K562 (cell line): ENCODE measurements at regions not wholly inside any gene's neighbourhood (a gene's known extent, or its start where the extent isn't known, plus 50 kb on each side); places are given as distances from the start of the nearest gene placed in this dataset.

ENCODE experiments used
- EHMT2 ChIP-seq: fragments of 450-650 bp; IDR thresholded peaks from 2 replicates; pipeline ENCODE4 v1.6.1; 2018; ENCODE audit warnings: antibody characterized with exemption
- HDAC6 ChIP-seq: IDR thresholded peaks from 2 replicates; pipeline ENCODE4 v1.6.1; 2012; ENCODE audit warnings: low read depth, mild to moderate bottlenecking, control low read depth, inconsistent platforms, low read length, moderate library complexity
- HNRNPL ChIP-seq: fragments of 200-400 bp; formaldehyde crosslinking; IDR thresholded peaks from 2 replicates; pipeline ENCODE4 v1.6.1; 2017; ENCODE audit warnings: low read depth, mild to moderate bottlenecking, low read length
- MEIS2 ChIP-seq: fragments of 450-650 bp; IDR thresholded peaks from 2 replicates; pipeline ENCODE4 v1.6.1; 2014; ENCODE audit warnings: mild to moderate bottlenecking; ENCODE audit not compliant: partially characterized antibody
- NCOR1 ChIP-seq: fragments of 450-650 bp; IDR thresholded peaks from 2 replicates; pipeline ENCODE4 v1.6.1; 2016; ENCODE audit warnings: mild to moderate bottlenecking, moderate library complexity
- PRPF4 ChIP-seq: fragments of 200-400 bp; formaldehyde crosslinking; IDR thresholded peaks from one replicate; pipeline ENCODE4 v1.6.1; 2017; ENCODE audit warnings: low read length, low read depth, mild to moderate bottlenecking; ENCODE audit not compliant: insufficient read depth, poor library complexity, severe bottlenecking
- RBM17 ChIP-seq: fragments of 200-400 bp; formaldehyde crosslinking; IDR thresholded peaks from 2 replicates; pipeline ENCODE4 v1.6.1; 2017; ENCODE audit warnings: low read depth, mild to moderate bottlenecking, low read length, borderline replicate concordance
- SMAD2 ChIP-seq: fragments of 150-350 bp; IDR thresholded peaks from 2 replicates; pipeline ENCODE4 v1.6.1; 2014; ENCODE audit warnings: low read depth, mild to moderate bottlenecking, low read length
- TAF15 ChIP-seq: fragments of 200-400 bp; formaldehyde crosslinking; IDR thresholded peaks from 2 replicates; pipeline ENCODE4 v1.6.1; 2017; ENCODE audit warnings: mild to moderate bottlenecking, low read depth, low read length, moderate library complexity
- TEAD2 ChIP-seq: fragments of 450-650 bp; IDR thresholded peaks from 2 replicates; pipeline ENCODE4 v1.6.1; 2016; ENCODE audit warnings: missing genetic modification characterization, control low read depth, missing compliant biosample characterization
- TSC22D4 ChIP-seq: fragments of 450-650 bp; IDR thresholded peaks from 2 replicates; pipeline ENCODE4 v1.6.1; 2016; ENCODE audit warnings: missing genetic modification characterization, missing biosample characterization, control low read depth
- ZNF384 ChIP-seq: IDR thresholded peaks from 2 replicates; pipeline ENCODE4 v1.6.1; 2012; ENCODE audit warnings: low read depth, low read length, improper control_type of control experiment
- TF ChIP-seq, protein P1 (sequence below): fragments of 450-650 bp; formaldehyde crosslinking; IDR thresholded peaks from 2 replicates; pipeline ENCODE4 v1.4.0; 2020; ENCODE audit warnings: mild to moderate bottlenecking, moderate library complexity
- TF ChIP-seq, protein P2 (sequence below): fragments of 450-650 bp; IDR thresholded peaks from one replicate; pipeline ENCODE4 v1.6.1; 2018; ENCODE audit warnings: mild to moderate bottlenecking, moderate library complexity; ENCODE audit not compliant: partially characterized antibody
- TF ChIP-seq, protein P3 (sequence below): fragments of 200-800 bp; sonication (Bioruptor generic); IDR thresholded peaks from 2 replicates; pipeline ENCODE4 v1.6.1; 2016; ENCODE audit warnings: missing genetic modification characterization, missing compliant biosample characterization
- TF ChIP-seq, protein P4 (sequence below): fragments of 250-450 bp; sonication (Bioruptor Pico); IDR thresholded peaks from 2 replicates; pipeline ENCODE4 v1.4.0; 2020; ENCODE audit warnings: mild to moderate bottlenecking, moderate library complexity
- TF ChIP-seq, protein P5 (sequence below): fragments of 450-650 bp; conservative IDR thresholded peaks from 2 replicates; pipeline ENCODE4 v1.6.1; 2016; ENCODE audit warnings: missing genetic modification characterization, low read depth, mild to moderate bottlenecking, control low read depth, missing compliant biosample characterization
- TF ChIP-seq, protein P6 (sequence below): fragments of 250-450 bp; sonication (Bioruptor Pico); IDR thresholded peaks from 2 replicates; pipeline ENCODE4 v1.9.0; 2021; ENCODE audit warnings: mild to moderate bottlenecking

DNA sequence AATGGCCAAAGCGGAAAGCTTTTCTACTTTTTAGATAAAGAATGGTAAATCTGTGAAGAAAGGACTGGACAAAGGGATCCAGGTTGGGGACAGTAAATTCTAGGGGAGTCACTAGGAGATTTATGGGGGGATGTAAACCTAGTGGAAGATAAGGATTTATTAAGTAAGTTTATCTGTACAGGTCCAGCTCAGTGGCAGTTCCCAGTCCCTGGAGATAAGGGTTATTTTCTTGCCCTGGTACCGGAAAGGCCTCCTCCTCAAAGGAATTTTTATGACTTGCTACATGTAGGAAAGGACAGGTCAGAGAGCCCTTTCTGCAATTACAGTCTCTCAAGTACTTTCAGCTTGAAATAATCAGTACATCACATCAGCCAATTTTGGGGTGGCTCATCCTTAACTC is 72.6 kb upstream of the BICD1 start (continued):
- TF ChIP-seq MEIS2 (peak; percentile 76), RBM17 (no peak), TSC22D4 (tag) (no peak), HNRNPL (no peak), EHMT2 (no peak), TEAD2 (tag) (no peak), SMAD2 (no peak), TAF15 (no peak), PRPF4 (no peak), NCOR1 (peak; percentile 55), HDAC6 (no peak), ZNF384 (no peak)
- TF ChIP-seq, protein P1, sequence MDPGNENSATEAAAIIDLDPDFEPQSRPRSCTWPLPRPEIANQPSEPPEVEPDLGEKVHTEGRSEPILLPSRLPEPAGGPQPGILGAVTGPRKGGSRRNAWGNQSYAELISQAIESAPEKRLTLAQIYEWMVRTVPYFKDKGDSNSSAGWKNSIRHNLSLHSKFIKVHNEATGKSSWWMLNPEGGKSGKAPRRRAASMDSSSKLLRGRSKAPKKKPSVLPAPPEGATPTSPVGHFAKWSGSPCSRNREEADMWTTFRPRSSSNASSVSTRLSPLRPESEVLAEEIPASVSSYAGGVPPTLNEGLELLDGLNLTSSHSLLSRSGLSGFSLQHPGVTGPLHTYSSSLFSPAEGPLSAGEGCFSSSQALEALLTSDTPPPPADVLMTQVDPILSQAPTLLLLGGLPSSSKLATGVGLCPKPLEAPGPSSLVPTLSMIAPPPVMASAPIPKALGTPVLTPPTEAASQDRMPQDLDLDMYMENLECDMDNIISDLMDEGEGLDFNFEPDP = no peak
- TF ChIP-seq, protein P2, sequence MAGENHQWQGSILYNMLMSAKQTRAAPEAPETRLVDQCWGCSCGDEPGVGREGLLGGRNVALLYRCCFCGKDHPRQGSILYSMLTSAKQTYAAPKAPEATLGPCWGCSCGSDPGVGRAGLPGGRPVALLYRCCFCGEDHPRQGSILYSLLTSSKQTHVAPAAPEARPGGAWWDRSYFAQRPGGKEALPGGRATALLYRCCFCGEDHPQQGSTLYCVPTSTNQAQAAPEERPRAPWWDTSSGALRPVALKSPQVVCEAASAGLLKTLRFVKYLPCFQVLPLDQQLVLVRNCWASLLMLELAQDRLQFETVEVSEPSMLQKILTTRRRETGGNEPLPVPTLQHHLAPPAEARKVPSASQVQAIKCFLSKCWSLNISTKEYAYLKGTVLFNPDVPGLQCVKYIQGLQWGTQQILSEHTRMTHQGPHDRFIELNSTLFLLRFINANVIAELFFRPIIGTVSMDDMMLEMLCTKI = no peak
- TF ChIP-seq, protein P3, sequence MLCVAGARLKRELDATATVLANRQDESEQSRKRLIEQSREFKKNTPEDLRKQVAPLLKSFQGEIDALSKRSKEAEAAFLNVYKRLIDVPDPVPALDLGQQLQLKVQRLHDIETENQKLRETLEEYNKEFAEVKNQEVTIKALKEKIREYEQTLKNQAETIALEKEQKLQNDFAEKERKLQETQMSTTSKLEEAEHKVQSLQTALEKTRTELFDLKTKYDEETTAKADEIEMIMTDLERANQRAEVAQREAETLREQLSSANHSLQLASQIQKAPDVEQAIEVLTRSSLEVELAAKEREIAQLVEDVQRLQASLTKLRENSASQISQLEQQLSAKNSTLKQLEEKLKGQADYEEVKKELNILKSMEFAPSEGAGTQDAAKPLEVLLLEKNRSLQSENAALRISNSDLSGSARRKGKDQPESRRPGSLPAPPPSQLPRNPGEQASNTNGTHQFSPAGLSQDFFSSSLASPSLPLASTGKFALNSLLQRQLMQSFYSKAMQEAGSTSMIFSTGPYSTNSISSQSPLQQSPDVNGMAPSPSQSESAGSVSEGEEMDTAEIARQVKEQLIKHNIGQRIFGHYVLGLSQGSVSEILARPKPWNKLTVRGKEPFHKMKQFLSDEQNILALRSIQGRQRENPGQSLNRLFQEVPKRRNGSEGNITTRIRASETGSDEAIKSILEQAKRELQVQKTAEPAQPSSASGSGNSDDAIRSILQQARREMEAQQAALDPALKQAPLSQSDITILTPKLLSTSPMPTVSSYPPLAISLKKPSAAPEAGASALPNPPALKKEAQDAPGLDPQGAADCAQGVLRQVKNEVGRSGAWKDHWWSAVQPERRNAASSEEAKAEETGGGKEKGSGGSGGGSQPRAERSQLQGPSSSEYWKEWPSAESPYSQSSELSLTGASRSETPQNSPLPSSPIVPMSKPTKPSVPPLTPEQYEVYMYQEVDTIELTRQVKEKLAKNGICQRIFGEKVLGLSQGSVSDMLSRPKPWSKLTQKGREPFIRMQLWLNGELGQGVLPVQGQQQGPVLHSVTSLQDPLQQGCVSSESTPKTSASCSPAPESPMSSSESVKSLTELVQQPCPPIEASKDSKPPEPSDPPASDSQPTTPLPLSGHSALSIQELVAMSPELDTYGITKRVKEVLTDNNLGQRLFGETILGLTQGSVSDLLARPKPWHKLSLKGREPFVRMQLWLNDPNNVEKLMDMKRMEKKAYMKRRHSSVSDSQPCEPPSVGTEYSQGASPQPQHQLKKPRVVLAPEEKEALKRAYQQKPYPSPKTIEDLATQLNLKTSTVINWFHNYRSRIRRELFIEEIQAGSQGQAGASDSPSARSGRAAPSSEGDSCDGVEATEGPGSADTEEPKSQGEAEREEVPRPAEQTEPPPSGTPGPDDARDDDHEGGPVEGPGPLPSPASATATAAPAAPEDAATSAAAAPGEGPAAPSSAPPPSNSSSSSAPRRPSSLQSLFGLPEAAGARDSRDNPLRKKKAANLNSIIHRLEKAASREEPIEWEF = no peak
- TF ChIP-seq, protein P4, sequence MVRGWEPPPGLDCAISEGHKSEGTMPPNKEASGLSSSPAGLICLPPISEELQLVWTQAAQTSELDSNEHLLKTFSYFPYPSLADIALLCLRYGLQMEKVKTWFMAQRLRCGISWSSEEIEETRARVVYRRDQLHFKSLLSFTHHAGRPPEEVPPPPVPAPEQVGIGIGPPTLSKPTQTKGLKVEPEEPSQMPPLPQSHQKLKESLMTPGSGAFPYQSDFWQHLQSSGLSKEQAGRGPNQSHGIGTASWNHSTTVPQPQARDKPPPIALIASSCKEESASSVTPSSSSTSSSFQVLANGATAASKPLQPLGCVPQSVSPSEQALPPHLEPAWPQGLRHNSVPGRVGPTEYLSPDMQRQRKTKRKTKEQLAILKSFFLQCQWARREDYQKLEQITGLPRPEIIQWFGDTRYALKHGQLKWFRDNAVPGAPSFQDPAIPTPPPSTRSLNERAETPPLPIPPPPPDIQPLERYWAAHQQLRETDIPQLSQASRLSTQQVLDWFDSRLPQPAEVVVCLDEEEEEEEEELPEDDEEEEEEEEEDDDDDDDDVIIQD = no peak
- TF ChIP-seq, protein P5, sequence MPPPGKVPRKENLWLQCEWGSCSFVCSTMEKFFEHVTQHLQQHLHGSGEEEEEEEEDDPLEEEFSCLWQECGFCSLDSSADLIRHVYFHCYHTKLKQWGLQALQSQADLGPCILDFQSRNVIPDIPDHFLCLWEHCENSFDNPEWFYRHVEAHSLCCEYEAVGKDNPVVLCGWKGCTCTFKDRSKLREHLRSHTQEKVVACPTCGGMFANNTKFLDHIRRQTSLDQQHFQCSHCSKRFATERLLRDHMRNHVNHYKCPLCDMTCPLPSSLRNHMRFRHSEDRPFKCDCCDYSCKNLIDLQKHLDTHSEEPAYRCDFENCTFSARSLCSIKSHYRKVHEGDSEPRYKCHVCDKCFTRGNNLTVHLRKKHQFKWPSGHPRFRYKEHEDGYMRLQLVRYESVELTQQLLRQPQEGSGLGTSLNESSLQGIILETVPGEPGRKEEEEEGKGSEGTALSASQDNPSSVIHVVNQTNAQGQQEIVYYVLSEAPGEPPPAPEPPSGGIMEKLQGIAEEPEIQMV (tag) = no peak
- TF ChIP-seq, protein P6, sequence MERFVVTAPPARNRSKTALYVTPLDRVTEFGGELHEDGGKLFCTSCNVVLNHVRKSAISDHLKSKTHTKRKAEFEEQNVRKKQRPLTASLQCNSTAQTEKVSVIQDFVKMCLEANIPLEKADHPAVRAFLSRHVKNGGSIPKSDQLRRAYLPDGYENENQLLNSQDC (CRISPR knock-in tag) = no peak
